ENCODE measurements at regions not wholly inside any gene's neighbourhood (a gene's known extent, or its start where the extent isn't known, plus 50 kb on each side); places are given as distances from the start of the nearest gene placed in this dataset. TPM values are rescaled to one million over a fixed set of nuclear protein-coding genes. Genes with fewer than 3 reads are reported as not detected.
A peak's percentile ranks its signal among the peaks of the same experiment; 100 is the strongest.

DNA sequence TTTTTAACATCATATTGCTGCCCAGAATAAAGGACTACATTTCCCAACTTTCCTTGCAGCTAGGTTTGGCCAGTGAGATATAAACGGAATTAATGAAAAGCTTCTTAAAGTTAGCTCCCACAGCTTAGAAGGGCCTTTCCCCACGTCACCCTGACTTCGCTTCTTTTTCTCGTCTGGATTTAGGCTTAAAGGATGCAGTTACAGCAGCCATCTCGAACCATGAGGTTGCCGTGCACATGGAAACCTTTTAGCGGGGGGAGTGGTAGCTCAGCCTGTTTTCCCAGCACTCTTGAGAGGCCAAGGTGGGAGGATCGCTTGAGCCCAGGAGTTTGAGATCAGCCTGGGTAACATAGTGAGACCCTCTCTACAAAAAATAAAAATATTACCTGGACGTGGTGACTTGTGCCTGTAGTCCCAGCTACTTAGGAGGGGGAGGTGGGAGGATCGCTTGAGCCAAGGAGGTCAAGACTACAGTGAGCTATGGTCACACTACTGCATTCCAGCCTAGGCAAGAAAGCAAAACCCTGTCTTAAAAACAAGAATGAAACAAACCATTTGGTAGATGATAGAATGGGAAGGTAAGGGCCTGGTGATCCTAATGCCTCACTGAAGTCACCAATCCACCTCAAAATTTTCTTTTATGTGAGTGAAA is 64.3 kb upstream of the C1GALT1 start:
- no peak for DNase-seq (ENCODE audit: low read depth)

DNA sequence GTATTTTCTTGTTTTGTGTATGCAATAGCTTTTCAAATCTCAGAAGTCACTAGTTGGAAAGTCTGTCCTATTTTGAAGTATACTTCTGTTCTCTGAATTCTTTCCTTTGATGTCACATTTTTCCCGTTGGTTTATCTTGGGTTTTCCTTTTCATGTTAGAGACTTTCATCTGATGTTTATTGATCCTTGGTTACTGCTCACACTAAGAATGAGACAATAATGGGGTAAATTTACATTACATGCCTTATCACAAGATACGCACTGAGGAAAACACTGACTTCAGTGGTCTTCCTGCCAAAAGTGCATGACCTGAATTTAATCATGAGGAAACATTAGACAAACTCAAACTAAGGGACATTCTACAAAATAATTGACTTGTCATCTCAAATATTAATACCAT is 63.5 kb upstream of the C1GALT1 start:
- DNase-seq (ENCODE audit: low read depth) = no peak

- no peak for DNase-seq (ENCODE audit: low read depth)
These were observed 62.6 kb upstream of the C1GALT1 start for GRCh38 chr7:7119729-7120128.

GRCh38 chr7:7122033-7122478 is 60.3 kb upstream of the C1GALT1 start:
- DNase-seq (ENCODE audit: low read depth) = no peak

GRCh38 chr7:7122701-7123281 is 59.6 kb upstream of the C1GALT1 start:
- peak; percentile 21 for DNase-seq (ENCODE audit: low read depth)

DNA sequence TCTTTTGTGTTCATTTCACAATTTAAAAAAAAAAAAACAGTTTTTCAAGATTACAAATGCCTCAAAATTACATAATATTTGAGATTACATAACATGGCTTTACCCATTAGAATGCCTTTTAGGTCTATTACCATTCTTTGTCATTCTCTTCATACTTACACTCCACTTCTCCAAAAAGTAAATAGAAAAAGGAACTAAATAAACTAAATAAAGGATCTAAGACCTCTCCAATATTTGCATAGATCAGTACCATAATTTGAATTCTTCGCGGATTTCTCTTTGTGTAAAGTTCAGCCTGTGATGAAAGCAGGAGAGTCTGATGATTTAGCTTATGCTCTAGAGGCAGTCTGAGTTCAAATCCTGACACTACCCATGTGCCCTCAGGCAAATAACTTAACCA is 56.4 kb upstream of the C1GALT1 start:
- DNase-seq (ENCODE audit: low read depth) = no peak

GRCh38 chr7:7127773-7128172 is 54.6 kb upstream of the C1GALT1 start:
- no peak for DNase-seq (ENCODE audit: low read depth)

DNA sequence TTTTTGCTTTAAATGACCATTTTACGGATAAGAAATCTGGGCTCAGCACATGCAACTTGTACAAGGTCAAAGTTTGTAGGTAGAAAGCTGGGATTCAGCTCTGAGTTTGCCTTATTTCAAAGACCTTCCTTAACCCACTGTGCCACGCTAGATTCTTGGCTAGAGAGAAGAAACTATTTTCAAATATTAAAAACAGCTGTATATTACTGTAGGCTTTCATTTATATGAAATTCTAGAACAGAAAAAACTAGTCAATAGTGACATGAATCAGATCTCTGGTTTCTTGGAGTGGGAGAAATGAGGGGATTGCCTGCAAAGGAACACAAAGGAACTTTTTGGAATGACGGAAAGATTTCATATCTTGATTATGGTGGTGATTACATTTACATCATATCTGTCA is 53.0 kb upstream of the C1GALT1 start:
- no peak for DNase-seq (ENCODE audit: low read depth)

GRCh38 chr7:7131273-7131672 is 51.1 kb upstream of the C1GALT1 start:
- DNase-seq (ENCODE audit: low read depth) = no peak

Small RNAs in the stretch of these regions (microRNA-seq; reads per million reads assigned to microRNA genes)
- not detected for gene MIR3683

All from myocyte (in vitro differentiated cells).